ENCODE measurements at regions not wholly inside any gene's neighbourhood (a gene's known extent, or its start where the extent isn't known, plus 50 kb on each side); places are given as distances from the start of the nearest gene placed in this dataset.
"Not testable (repeated sequence)": the region's sequence is repeated elsewhere in the genome, so short reads cannot be mapped to it uniquely, and the experiment has no call there.

- no peak for FAIRE-seq
These were observed 440.0 kb downstream of the AASDHPPT start for GRCh38 chr11:106517426-106517825.

GRCh38 chr11:106520146-106520912, 442.9 kb downstream of the AASDHPPT start:
- FAIRE-seq: no peak

GRCh38 chr11:106520920-106521319, 443.5 kb downstream of the AASDHPPT start:
- no peak for FAIRE-seq

- no peak for FAIRE-seq
These were observed 445.7 kb downstream of the AASDHPPT start for GRCh38 chr11:106523171-106523570.

GRCh38 chr11:106523921-106524320, 446.5 kb downstream of the AASDHPPT start:
- FAIRE-seq: no peak

GRCh38 chr11:106524436-106524835, 447.0 kb downstream of the AASDHPPT start:
- no peak for FAIRE-seq

- not testable (repeated sequence) for FAIRE-seq
These were observed 454.2 kb downstream of the AASDHPPT start for GRCh38 chr11:106531648-106532047.

- FAIRE-seq: no peak
These were observed 455.6 kb downstream of the AASDHPPT start for GRCh38 chr11:106533046-106533445.

GRCh38 chr11:106540001-106540400, 462.5 kb downstream of the AASDHPPT start:
- no peak for FAIRE-seq

- no peak for FAIRE-seq
These were observed 469.9 kb downstream of the GUCY1A2 start for GRCh38 chr11:106548406-106548805.

GRCh38 chr11:106551744-106552673, 466.3 kb downstream of the GUCY1A2 start:
- no peak for FAIRE-seq

- no peak for FAIRE-seq
These were observed 465.5 kb downstream of the GUCY1A2 start for GRCh38 chr11:106552694-106553203.

- FAIRE-seq: no peak
These were observed 465.0 kb downstream of the GUCY1A2 start for GRCh38 chr11:106553304-106553703.

- FAIRE-seq: not testable (repeated sequence)
These were observed 462.6 kb downstream of the GUCY1A2 start for GRCh38 chr11:106555566-106556250.

GRCh38 chr11:106565326-106565725, 452.9 kb downstream of the GUCY1A2 start:
- no peak for FAIRE-seq

- no peak for FAIRE-seq
These were observed 449.6 kb downstream of the GUCY1A2 start for GRCh38 chr11:106568632-106569031.

GRCh38 chr11:106577384-106577783, 440.9 kb downstream of the GUCY1A2 start:
- FAIRE-seq: not testable (repeated sequence)

GRCh38 chr11:106581399-106581798, 436.9 kb downstream of the GUCY1A2 start:
- no peak for FAIRE-seq

GRCh38 chr11:106585061-106585460, 433.2 kb downstream of the GUCY1A2 start:
- no peak for FAIRE-seq

- no peak for FAIRE-seq
These were observed 423.4 kb downstream of the GUCY1A2 start for GRCh38 chr11:106594751-106595351.

GRCh38 chr11:106601684-106602297, 416.5 kb downstream of the GUCY1A2 start:
- no peak for FAIRE-seq

GRCh38 chr11:106608677-106609076, 409.6 kb downstream of the GUCY1A2 start:
- FAIRE-seq: no peak

All from islet of Langerhans (tissue), 1 donor.